Gastroesophageal sphincter (tissue), 3 donors: ENCODE measurements at regions not wholly inside any gene's neighbourhood (a gene's known extent, or its start where the extent isn't known, plus 50 kb on each side); places are given as distances from the start of the nearest gene placed in this dataset.

Source experiments
- EP300 ChIP-seq: sonication (generic); formaldehyde crosslinking; IDR thresholded peaks from one replicate; pipeline ENCODE4 v1.6.1; 2017; ENCODE audit warnings: antibody characterized with exemption, mild to moderate bottlenecking
- POLR2A ChIP-seq, 2 donors: fragments of 450-650 bp; IDR thresholded peaks; one replicate each; pipeline ENCODE4 v1.6.1; 2017; ENCODE audit warnings: antibody characterized with exemption in 2 of 2, mild to moderate bottlenecking in 2 of 2, moderate library complexity in 1 of 2
- POLR2AphosphoS5 ChIP-seq: sonication (generic); formaldehyde crosslinking; IDR thresholded peaks from one replicate; pipeline ENCODE4 v1.6.1; 2017; ENCODE audit warnings: antibody characterized with exemption
- TF ChIP-seq, protein P1 (sequence below), 4 experiments: fragments of 200-600 bp in 2 of 4; fragments of 450-650 bp in 2 of 4; sonication (generic) in 1 of 4; IDR thresholded peaks; one replicate each; pipeline ENCODE4 v1.5.1; 2017 to 2019; ENCODE audit warnings: antibody characterized with exemption in 4 of 4, mild to moderate bottlenecking in 2 of 4, moderate library complexity in 2 of 4

DNA sequence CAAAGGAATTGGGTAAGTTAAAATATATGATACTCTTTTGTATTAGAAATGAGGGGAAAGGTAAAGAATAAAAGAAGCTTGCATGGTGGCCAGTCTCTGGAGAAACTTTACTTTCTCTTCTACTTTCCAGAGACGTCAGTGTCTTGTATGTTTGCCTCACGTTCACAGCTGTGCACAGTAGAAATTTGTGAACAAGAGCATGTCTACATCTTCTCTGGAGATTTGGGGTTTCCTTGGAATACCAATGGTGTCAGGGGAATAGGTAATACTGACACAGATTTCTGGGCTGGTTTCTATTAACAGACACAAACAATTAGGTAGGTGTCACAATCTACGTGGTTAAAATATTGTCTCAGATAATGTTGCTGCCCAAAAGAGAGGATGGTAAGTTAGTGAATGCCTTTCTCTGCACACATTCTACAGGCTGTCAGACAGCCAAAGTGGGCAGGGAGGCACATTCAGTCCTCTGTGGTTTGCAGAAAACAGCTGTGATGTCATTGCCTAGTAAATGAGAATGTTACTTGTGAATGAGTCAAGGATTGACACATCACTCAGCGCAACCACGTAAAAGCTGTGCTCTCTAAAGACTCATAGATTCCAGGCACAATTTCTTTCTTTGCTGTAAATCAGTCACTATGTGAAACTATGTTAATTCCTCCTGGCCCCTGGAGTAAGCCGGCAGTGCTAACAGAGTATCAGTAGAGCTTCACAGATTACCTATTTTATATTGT lies 397.1 kb downstream of the MAN2A1 start:
- TF ChIP-seq POLR2A (IDR thresholded peaks at IDR 0.05) (no peak), POLR2AphosphoS5 (peak; percentile 73), EP300 (no peak)
- TF ChIP-seq, protein P1, sequence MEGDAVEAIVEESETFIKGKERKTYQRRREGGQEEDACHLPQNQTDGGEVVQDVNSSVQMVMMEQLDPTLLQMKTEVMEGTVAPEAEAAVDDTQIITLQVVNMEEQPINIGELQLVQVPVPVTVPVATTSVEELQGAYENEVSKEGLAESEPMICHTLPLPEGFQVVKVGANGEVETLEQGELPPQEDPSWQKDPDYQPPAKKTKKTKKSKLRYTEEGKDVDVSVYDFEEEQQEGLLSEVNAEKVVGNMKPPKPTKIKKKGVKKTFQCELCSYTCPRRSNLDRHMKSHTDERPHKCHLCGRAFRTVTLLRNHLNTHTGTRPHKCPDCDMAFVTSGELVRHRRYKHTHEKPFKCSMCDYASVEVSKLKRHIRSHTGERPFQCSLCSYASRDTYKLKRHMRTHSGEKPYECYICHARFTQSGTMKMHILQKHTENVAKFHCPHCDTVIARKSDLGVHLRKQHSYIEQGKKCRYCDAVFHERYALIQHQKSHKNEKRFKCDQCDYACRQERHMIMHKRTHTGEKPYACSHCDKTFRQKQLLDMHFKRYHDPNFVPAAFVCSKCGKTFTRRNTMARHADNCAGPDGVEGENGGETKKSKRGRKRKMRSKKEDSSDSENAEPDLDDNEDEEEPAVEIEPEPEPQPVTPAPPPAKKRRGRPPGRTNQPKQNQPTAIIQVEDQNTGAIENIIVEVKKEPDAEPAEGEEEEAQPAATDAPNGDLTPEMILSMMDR (IDR thresholded peaks at IDR 0.05), result no peak
